GM19463 (cell line): ENCODE measurements at regions not wholly inside any gene's neighbourhood (a gene's known extent, or its start where the extent isn't known, plus 50 kb on each side); places are given as distances from the start of the nearest gene placed in this dataset.
"Not testable (repeated sequence)": the region's sequence is repeated elsewhere in the genome, so short reads cannot be mapped to it uniquely, and the experiment has no call there.

Experiments
- ATAC-seq: cut with Tn5 transposase; IDR thresholded peaks from one replicate; pipeline ENCODE4 v1.9.1; 2021; ENCODE audit warnings: mild to moderate bottlenecking, moderate library complexity; ENCODE audit not compliant: unreplicated experiment

DNA sequence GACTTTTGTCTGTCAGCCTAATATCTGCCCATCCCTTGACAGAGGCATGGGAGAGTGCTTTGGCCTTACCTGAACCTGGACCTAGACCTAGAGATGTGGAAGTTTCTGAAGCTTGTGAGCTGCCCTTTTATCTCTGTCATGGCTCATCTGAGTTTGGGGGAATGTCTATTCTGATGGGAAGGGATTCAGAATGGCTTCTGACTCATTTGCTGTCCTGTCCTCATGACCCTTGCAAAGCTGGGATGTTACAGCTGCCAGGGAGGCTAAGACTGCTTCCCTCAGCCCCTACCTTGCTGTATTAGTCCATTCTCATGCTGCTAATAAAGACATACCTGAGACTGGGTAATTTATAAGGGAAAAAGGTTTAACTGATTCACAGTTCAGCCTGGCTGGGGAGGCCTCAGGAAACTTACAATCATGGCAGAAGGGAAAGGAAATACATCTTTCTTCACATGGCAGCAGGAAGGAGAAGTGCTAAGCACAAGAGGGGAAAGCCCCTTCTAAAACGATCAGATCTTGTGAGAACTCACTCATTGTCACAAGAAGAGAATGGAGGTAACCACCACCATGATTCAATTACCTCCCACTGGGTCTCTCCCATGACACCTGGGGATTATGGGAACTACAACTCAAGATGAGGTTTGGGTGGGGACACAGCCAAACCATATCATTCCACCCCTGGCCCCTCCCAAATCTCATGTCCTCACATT lies 252.2 kb downstream of the ERMARD start:
- no peak for ATAC-seq

DNA sequence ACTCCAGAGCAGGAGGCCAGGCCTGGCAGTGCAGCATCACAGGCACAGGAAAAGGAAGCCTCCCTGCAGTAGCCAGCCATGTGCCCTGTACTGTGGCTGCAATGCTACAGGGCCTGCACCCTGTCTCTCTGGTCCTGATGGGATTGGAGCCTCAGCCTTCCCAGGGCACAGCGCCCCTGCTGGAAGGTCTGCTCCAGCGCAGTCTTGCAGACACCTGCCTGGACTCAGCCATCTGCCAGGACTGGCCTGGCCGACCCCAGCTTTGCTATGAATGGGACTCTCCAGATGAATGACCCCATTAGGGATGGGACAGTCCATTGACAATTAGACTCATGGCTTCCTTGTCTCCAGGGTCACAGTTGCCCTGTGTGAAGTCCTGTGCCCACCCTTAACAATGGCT lies 251.6 kb downstream of the ERMARD start:
- ATAC-seq, result no peak

DNA sequence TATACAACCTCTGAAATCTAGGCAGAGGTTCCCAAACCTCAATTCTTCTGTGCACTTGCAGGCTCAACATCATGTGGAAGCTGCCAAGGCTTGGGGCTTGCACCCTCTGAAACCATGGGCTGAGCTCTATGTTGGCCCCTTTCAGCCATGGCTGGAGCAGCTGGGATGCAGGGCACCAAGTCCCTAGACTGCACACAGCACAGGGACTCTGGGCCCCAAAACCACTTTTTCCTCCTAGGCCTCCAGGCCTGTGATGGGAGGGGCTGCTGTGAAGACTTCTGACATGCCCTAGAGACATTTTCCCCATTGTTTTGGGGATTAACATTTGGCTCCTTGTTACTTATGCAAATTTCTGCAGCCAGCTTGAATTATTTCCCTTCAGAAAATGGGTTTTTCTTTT lies 250.4 kb downstream of the ERMARD start:
- not testable (repeated sequence) for ATAC-seq

- ATAC-seq, result no peak
These were observed 248.8 kb downstream of the ERMARD start for GRCh38 chr6:170000071-170000843.

GRCh38 chr6:169999367-169999766 lies 247.9 kb downstream of the ERMARD start:
- no peak for ATAC-seq

- ATAC-seq, result no peak
These were observed 247.0 kb downstream of the ERMARD start for GRCh38 chr6:169998457-169998856.

DNA sequence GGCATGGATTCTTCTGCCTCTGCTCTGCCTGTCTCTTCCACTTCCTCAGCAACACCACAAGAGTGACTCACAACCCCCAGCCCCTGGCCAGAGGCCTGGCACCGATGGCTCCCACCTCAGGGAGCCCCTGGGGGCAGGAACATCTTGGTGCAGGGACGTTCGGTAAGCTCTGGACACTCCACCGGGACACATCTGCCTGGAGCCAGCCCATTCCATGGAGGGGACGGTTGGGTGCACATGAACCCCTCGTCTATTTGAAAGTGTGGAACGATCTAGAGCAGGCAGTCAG lies 246.5 kb downstream of the ERMARD start:
- no peak for ATAC-seq

- no peak for ATAC-seq
These were observed 245.9 kb downstream of the ERMARD start for GRCh38 chr6:169997187-169997929.

GRCh38 chr6:169996378-169997051 lies 245.1 kb downstream of the ERMARD start:
- ATAC-seq, result no peak

- no peak for ATAC-seq
These were observed 243.3 kb downstream of the ERMARD start for GRCh38 chr6:169994739-169995138.

DNA sequence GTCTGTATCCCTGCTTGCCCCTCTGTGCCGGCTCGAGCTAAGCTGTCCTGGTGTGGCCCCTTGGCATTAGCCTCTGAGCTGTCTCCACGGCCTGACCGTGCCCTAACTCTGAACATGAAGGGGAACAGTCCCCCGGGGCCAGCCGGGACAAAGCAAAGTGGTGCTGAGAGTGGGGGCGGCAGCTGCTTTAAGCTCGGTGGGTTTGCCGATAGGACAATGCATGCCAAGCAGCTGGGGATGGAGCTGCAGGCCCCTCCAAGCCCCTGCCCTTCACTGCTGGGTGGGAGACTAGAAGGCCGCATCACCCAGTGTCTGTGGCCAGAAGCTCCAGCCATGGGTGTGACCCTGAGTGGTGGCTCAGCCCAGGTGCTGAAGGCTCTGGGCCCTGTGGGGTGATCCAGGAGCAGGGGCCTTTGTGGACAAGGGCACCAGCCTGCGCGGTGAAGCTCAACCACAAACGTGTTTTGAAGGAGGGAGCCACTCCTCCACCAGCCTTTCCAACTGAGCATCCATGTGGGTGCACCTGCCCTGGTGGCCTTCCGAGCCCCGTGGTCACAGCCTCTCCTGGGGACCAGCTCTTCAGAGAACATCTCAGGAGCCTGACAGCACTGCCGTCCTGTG lies 242.5 kb downstream of the ERMARD start:
- no peak for ATAC-seq

- no peak for ATAC-seq
These were observed 240.5 kb downstream of the ERMARD start for GRCh38 chr6:169991913-169992312.

DNA sequence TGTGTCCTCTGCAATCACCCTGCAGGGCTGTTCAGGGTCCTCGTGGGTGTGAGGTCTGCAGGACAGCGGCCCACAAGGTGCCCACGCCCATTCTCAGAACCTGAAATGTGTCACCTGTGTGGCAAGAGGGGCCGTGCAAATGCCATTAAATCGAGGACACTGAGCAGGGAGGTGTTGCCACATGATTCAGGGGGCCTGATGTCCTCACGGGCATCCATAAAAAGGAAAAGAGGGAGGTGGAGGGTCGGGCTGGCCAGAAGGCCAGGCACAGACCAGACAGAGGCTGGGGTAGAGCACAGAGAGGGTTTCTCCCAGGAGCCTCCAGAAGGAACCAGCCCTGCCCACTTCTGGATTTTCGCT lies 239.6 kb downstream of the ERMARD start:
- ATAC-seq, result no peak

- no peak for ATAC-seq
These were observed 238.9 kb downstream of the ERMARD start for GRCh38 chr6:169990095-169991030.

- ATAC-seq, result no peak
These were observed 238.2 kb downstream of the ERMARD start for GRCh38 chr6:169989594-169989993.

DNA sequence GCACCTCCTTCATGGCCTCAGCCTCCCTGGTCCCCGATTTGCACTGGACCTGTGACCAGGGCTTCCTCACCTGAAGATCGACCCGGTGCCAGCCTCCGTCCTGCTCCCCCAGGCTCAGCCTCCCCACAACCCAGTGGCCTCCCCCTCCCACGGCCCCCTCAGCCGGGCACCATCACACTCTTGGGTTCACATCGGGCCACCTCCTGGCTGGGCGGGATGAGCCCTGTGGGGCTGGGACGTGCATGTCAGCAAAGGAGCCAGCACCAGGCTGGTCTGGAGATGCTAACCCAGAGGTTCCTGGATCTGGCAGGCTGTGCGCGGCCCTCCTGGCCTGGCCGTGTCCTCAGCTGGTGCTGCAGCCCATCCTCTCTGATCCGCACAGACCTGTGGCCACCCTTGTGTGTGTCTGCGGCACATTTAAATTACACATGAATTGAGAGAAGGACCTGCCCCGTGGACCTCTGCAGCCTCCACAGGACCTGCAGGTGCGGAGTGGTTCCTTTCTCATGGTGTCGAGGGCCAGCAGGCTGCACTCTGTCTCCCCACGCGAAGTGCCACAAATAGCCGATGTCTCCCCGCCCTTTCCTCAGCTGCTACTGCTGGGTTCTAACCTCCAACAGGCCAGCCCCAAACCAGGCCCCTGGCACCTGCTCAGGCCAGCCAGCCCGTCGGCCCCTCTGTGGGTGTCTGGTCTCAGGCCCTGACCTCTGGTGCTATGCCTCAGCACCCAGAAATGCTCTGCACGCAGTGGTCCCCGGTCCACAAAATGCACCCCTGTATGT lies 237.5 kb downstream of the ERMARD start:
- ATAC-seq, result no peak

DNA sequence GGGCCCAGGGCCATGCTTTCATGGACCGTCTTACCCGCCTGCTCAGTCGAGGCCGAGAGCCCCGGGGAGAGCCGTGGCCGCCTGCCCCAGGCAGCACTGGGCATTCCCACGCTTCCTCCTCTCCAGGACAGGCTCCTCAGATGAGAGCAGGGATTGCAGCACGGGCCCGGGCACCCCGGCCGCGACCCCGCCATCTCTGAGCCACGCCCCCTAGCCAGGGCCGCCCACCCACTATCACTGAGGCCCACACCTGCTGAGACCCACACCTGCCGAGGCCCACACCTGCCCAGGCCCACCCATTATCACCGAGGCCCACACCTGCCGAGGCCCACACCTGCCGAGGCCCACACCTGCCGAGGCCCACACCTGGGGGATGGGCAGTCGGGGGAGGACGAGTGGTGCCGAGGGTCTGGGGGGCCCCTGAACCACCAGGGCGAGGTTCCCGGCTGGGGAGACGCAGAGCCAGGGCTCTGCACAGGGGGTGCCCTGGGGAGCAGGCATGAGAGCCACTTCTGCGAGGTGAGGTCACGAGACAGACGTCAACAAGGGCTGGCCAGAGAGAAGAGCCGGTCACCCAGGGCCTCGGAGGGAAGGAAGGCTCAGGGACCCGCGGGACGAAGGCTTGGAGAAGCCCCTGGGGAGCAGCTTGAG lies 235.6 kb downstream of the ERMARD start:
- no peak for ATAC-seq

DNA sequence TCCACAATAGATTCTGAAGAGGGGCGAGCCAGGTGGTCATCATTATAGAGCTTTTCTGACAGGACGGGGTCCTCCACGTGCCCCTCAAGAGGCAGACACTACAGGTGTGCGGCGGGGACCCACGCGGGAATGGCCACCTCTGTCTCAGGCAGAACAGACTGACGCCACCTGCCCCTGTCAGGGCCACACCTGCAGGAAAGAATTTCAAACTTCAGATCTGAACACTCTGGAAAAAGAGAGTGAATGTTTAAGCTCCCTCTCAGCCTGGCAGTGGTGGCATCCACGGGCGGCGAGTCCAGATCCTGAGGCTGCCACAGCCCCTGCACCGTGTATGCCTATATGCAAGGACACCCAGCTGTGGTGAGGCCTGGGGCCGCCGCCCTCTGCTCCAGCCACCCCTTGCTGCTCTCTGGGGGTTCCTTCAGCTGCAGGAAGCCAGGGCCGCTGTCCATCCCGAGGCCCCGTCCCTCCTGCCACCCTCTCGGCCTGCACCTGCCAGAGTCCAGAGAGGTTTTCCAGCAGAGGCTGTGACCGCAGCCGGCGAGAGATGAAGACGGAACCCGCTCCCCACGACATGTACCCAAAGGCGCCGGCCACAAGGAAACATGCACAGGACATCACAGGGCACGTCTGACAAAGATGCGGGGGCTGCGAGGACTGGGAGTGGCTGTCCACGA lies 234.9 kb downstream of the ERMARD start:
- no peak for ATAC-seq
